SH-SY5Y (cell line): ENCODE measurements at regions not wholly inside any gene's neighbourhood (a gene's known extent, or its start where the extent isn't known, plus 50 kb on each side); places are given as distances from the start of the nearest gene placed in this dataset.

Experiments used
- GATA2 ChIP-seq: IDR thresholded peaks from 2 replicates; pipeline ENCODE4 v1.6.1; 2011; ENCODE audit warnings: mild to moderate bottlenecking, low read depth, low read length
- GATA3 ChIP-seq: IDR thresholded peaks from 2 replicates; pipeline ENCODE4 v1.6.1; 2011; ENCODE audit warnings: low read depth, mild to moderate bottlenecking, low read length, moderate library complexity

- TF ChIP-seq GATA2 (no peak), GATA3 (no peak)
Measured at GRCh38 chr14:38129705-38130104, 78.0 kb upstream of the SSTR1 start.
